H1 (cell line): ENCODE measurements at regions not wholly inside any gene's neighbourhood (a gene's known extent, or its start where the extent isn't known, plus 50 kb on each side); places are given as distances from the start of the nearest gene placed in this dataset.

Source experiments
- CTCF ChIA-PET: fragments of 300-600 bp; sonication (Branson Sonifier 250); formaldehyde crosslinking; loops from one replicate; lab custom pipeline; 2021; ENCODE audit not compliant: partially characterized antibody; lab: Charles Lee
- POLR2A ChIA-PET: fragments of 300-600 bp; sonication (Branson Sonifier 250); formaldehyde crosslinking; loops from one replicate; lab custom pipeline; 2021; ENCODE audit warnings: inconsistent platforms; ENCODE audit not compliant: partially characterized antibody; lab: Charles Lee
- DNase-seq, 2 experiments: peaks; one replicate each; pipeline versions ENCODE4 v3.0.0 to v3.0.0-alpha.2; 2010 to 2022; ENCODE audit warnings: low spot score in 2 of 2, low read depth in 1 of 2, mixed read lengths in 1 of 2
- FAIRE-seq: peaks from 2 replicates; lab custom pipeline; 2011; peaks lifted over from hg19 to GRCh38; lab: Jason Lieb, UNC
- H2AFZ ChIP-seq: 2 replicates; pipeline ENCODE4 v1.8.1; 2012; ENCODE audit warnings: low read length, inconsistent platforms
- H2AK5ac ChIP-seq: 2 replicates; pipeline ENCODE4 v1.6.1; 2013; ENCODE audit warnings: low read depth, low read length
- H2BK120ac ChIP-seq: replicated peaks from 2 replicates; pipeline ENCODE3; 2013; ENCODE audit warnings: low read depth, low read length, inconsistent platforms
- H2BK12ac ChIP-seq: 2 replicates; pipeline ENCODE4 v1.6.1; 2013; ENCODE audit warnings: low read depth, low read length
- H2BK15ac ChIP-seq: 2 replicates; pipeline ENCODE4 v1.6.1; 2013; ENCODE audit warnings: low read length
- H2BK20ac ChIP-seq: 2 replicates; pipeline ENCODE4 v1.6.1; 2013; ENCODE audit warnings: low read length
- H2BK5ac ChIP-seq: 2 replicates; pipeline ENCODE4 v1.6.1; 2013; ENCODE audit warnings: low read depth, low read length
- H3K14ac ChIP-seq: 2 replicates; pipeline ENCODE4 v1.6.1; 2013; ENCODE audit warnings: inconsistent platforms; ENCODE audit not compliant: insufficient read length
- H3K18ac ChIP-seq: 2 replicates; pipeline ENCODE4 v1.6.1; 2013; ENCODE audit warnings: low read length; ENCODE audit errors: extremely low read depth
- H3K23ac ChIP-seq: 2 replicates; pipeline ENCODE4 v1.6.1; 2013; ENCODE audit warnings: inconsistent platforms; ENCODE audit not compliant: insufficient read length
- H3K23me2 ChIP-seq: 2 replicates; pipeline ENCODE4 v1.6.1; 2013; ENCODE audit warnings: low read depth, low read length
- H3K27ac ChIP-seq: 2 replicates; pipeline ENCODE4 v1.6.1; 2011; ENCODE audit warnings: low read depth, low read length, inconsistent platforms
- H3K27me3 ChIP-seq, 4 experiments: replicated peaks in 1 of 4; 1 replicate in 1 of 4; 2 replicates in 3 of 4; pipeline versions ENCODE4 v1.6.1 to v1.8.1; 2011 to 2013; ENCODE audit warnings: low read length in 3 of 4, mild to moderate bottlenecking in 3 of 4, inconsistent platforms in 2 of 4, mixed read lengths in 2 of 4, moderate library complexity in 1 of 4; ENCODE audit not compliant: control insufficient read depth in 3 of 4, insufficient read depth in 3 of 4; ENCODE audit errors: extremely low read depth in 1 of 4
- H3K36me3 ChIP-seq, 4 experiments: 2 replicates each; pipeline versions ENCODE4 v1.6.1 to v1.8.1; 2011 to 2013; ENCODE audit warnings: mild to moderate bottlenecking in 4 of 4, low read length in 3 of 4, moderate library complexity in 2 of 4, control low read depth in 1 of 4, inconsistent platforms in 1 of 4; ENCODE audit not compliant: insufficient read depth in 4 of 4, control insufficient read depth in 2 of 4
- H3K4ac ChIP-seq: replicated peaks from 2 replicates; pipeline ENCODE3; 2013; ENCODE audit warnings: low read length, low read depth, mixed read lengths, inconsistent platforms; ENCODE audit not compliant: insufficient read length
- H3K4me1 ChIP-seq, 4 experiments: replicated peaks in 1 of 4; 1 replicate in 1 of 4; 2 replicates in 3 of 4; pipeline versions ENCODE4 v1.6.1 to v1.8.1; 2011 to 2013; ENCODE audit warnings: low read length in 3 of 4, inconsistent platforms in 2 of 4, mixed read lengths in 1 of 4; ENCODE audit not compliant: insufficient read depth in 4 of 4, control insufficient read depth in 3 of 4
- H3K4me2 ChIP-seq, 2 experiments: 2 replicates each; pipeline versions ENCODE4 v1.6.1 to v1.8.1; 2011 to 2013; ENCODE audit warnings: low read depth in 2 of 2, low read length in 2 of 2, control low read depth in 1 of 2, inconsistent platforms in 1 of 2, mild to moderate bottlenecking in 1 of 2; ENCODE audit not compliant: insufficient read depth in 1 of 2
- H3K4me3 ChIP-seq, 4 experiments: fragments of 200-600, 300-600 bp in 1 of 4; sonication (generic), shearing (Covaris generic), sonication (Bioruptor Twin) in 1 of 4; 2 replicates each; pipeline versions ENCODE4 v1.5.1 to v1.8.1; 2011 to 2016; ENCODE audit warnings: low read length in 4 of 4, low read depth in 3 of 4, control low read depth in 2 of 4, inconsistent platforms in 2 of 4, mild to moderate bottlenecking in 2 of 4, mixed read lengths in 1 of 4, moderate library complexity in 1 of 4; ENCODE audit not compliant: insufficient read depth in 2 of 4; ENCODE audit errors: extremely low read depth in 1 of 4
- H3K56ac ChIP-seq: replicated peaks from 2 replicates; pipeline ENCODE3; 2013; ENCODE audit warnings: low read depth, mild to moderate bottlenecking, mixed read lengths, low read length, inconsistent platforms; ENCODE audit not compliant: insufficient read length
- H3K79me1 ChIP-seq: 2 replicates; pipeline ENCODE4 v1.6.1; 2013; ENCODE audit warnings: low read depth, low read length, control low read depth
- H3K79me2 ChIP-seq, 2 experiments: 2 replicates each; pipeline versions ENCODE4 v1.6.1 to v1.8.1; 2012 to 2013; ENCODE audit warnings: low read length in 2 of 2, mild to moderate bottlenecking in 2 of 2, inconsistent platforms in 1 of 2; ENCODE audit not compliant: insufficient read depth in 2 of 2, control insufficient read depth in 1 of 2
- H3K9ac ChIP-seq, 4 experiments: replicated peaks in 1 of 4; 1 replicate in 1 of 4; 2 replicates in 3 of 4; pipeline versions ENCODE4 v1.6.1 to v1.8.1; 2011 to 2013; ENCODE audit warnings: low read depth in 3 of 4, low read length in 3 of 4, control low read depth in 2 of 4, mild to moderate bottlenecking in 2 of 4, moderate library complexity in 2 of 4, inconsistent platforms in 1 of 4; ENCODE audit errors: extremely low read depth in 1 of 4
- H3K9me3 ChIP-seq, 2 experiments: 2 replicates each; pipeline versions ENCODE4 v1.6.1 to v1.8.1; 2012 to 2013; ENCODE audit warnings: mild to moderate bottlenecking in 2 of 2, moderate library complexity in 2 of 2, control low read depth in 1 of 2, inconsistent platforms in 1 of 2, low read depth in 1 of 2, low read length in 1 of 2, mixed read lengths in 1 of 2; ENCODE audit not compliant: insufficient read depth in 2 of 2
- H4K20me1 ChIP-seq, 2 experiments: replicated peaks in 1 of 2; 2 replicates each; pipeline versions ENCODE3 to v1.8.1; 2011 to 2013; ENCODE audit warnings: inconsistent platforms in 2 of 2, low read length in 2 of 2, mild to moderate bottlenecking in 1 of 2; ENCODE audit not compliant: insufficient read depth in 2 of 2, control insufficient read depth in 1 of 2
- H4K5ac ChIP-seq: 2 replicates; pipeline ENCODE4 v1.6.1; 2013; ENCODE audit warnings: low read length, low read depth, mixed read lengths, inconsistent platforms; ENCODE audit not compliant: insufficient read length
- H4K8ac ChIP-seq: 2 replicates; pipeline ENCODE4 v1.8.0; 2013; ENCODE audit warnings: mild to moderate bottlenecking, moderate library complexity, low read length, inconsistent platforms; ENCODE audit not compliant: insufficient read depth; ENCODE audit errors: extremely low read depth
- H4K91ac ChIP-seq: replicated peaks from 2 replicates; pipeline ENCODE3; 2013; ENCODE audit warnings: low read length, mixed read lengths, inconsistent platforms; ENCODE audit not compliant: insufficient read length
- BACH1 ChIP-seq: IDR thresholded peaks from 2 replicates; pipeline ENCODE4 v1.6.1; 2012; ENCODE audit warnings: low read length, improper control_type of control experiment
- BRCA1 ChIP-seq: IDR thresholded peaks from 2 replicates; pipeline ENCODE4 v1.6.1; 2012; ENCODE audit warnings: low read depth, low read length, improper control_type of control experiment
- CHD1 ChIP-seq: IDR thresholded peaks from 2 replicates; pipeline ENCODE4 v1.6.1; 2012; ENCODE audit warnings: low read depth, low read length, improper control_type of control experiment
- CTBP2 ChIP-seq: IDR thresholded peaks from 2 replicates; pipeline ENCODE4 v1.7.0; 2011; ENCODE audit warnings: borderline replicate concordance, mild to moderate bottlenecking, moderate library complexity, mixed read lengths, low read length; ENCODE audit not compliant: insufficient read depth, insufficient read length
- POLR2AphosphoS5 ChIP-seq: IDR thresholded peaks from 2 replicates; pipeline ENCODE4 v1.6.1; 2011; ENCODE audit warnings: low read depth, low read length
- RBBP5 ChIP-seq: IDR thresholded peaks from 2 replicates; pipeline ENCODE4 v1.7.1; 2012; ENCODE audit warnings: low read depth, mild to moderate bottlenecking, inconsistent platforms, low read length, moderate library complexity, borderline replicate concordance
- RNF2 ChIP-seq: fragments of 200-900, 300-1000 bp; sonication (generic); IDR thresholded peaks from 2 replicates; pipeline ENCODE4 v1.7.1; 2016; ENCODE audit warnings: borderline replicate concordance, low read depth, mild to moderate bottlenecking, antibody characterized with exemption, low read length; ENCODE audit not compliant: poor library complexity, severe bottlenecking; ENCODE audit errors: missing control alignments
- SIX5 ChIP-seq: IDR thresholded peaks from 2 replicates; pipeline ENCODE4 v1.6.1; 2011; ENCODE audit warnings: mild to moderate bottlenecking, low read depth, low read length
- SP1 ChIP-seq: IDR thresholded peaks from 2 replicates; pipeline ENCODE4 v1.6.1; 2011; ENCODE audit warnings: low read depth, low read length
- SP2 ChIP-seq: IDR thresholded peaks from 2 replicates; pipeline ENCODE4 v1.6.1; 2012; ENCODE audit warnings: mild to moderate bottlenecking, low read length, inconsistent platforms
- SUZ12 ChIP-seq: fragments of 200-600 bp; sonication (generic); IDR thresholded peaks from 2 replicates; pipeline ENCODE4 v1.6.1; 2012; ENCODE audit warnings: mild to moderate bottlenecking, inconsistent platforms, low read length, moderate library complexity, mixed read lengths
- TF ChIP-seq, protein P1 (sequence below): IDR thresholded peaks from 2 replicates; pipeline ENCODE4 v1.6.1; 2012; ENCODE audit warnings: low read length, inconsistent platforms

DNA sequence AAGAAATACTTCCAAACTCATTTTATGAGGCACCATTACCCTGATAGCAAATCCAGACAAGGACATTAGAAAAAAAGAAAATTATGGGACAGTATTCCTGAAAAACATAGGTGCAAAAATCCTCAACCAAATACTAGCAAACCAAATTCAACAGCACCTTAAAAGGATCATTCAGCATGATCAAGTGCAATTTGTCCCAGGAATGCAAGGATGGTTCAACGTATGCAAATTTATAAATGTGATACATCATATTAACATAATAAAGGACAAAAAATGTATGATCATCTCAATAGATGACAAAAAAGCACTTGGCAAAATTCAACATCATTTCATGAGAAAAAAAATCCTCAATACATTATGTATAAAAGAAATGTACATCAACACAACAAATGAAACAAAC, 162.9 kb downstream of the DUSP6 start (continued):
- TF ChIP-seq RNF2 (no peak), BACH1 (no peak)
- TF ChIP-seq, all 59 proteins: peak for 0

DNA sequence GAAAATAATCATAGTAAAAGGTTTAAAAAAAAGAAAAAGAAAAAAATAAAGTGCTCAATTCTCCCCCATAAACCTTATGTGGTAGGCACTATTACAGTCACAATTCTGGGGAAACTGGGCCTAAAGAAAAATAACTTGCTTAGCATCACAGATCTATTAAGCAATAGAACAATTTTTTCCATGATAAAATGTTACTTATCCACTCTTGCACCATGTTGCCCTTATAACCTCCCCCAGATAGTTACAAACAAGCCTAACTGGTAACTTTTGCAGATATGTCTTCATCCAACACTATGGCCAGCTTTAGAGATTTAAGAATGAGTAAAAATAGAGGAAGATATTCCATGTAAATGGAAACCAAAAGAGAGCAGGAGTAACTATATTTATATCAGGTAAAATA, 164.8 kb downstream of the DUSP6 start:
- CTCF ChIA-PET = no interaction called here
- Histone ChIP-seq H2BK120ac (no peak overlapping the region), H4K8ac (no peak overlapping the region)
- TF ChIP-seq BRCA1 (no peak), POLR2AphosphoS5 (no peak), CTBP2 (no peak), CHD1 (no peak), SUZ12 (no peak), RBBP5 (no peak), SIX5 (no peak), SP1 (no peak), SP2 (no peak)
- TF ChIP-seq, protein P1, sequence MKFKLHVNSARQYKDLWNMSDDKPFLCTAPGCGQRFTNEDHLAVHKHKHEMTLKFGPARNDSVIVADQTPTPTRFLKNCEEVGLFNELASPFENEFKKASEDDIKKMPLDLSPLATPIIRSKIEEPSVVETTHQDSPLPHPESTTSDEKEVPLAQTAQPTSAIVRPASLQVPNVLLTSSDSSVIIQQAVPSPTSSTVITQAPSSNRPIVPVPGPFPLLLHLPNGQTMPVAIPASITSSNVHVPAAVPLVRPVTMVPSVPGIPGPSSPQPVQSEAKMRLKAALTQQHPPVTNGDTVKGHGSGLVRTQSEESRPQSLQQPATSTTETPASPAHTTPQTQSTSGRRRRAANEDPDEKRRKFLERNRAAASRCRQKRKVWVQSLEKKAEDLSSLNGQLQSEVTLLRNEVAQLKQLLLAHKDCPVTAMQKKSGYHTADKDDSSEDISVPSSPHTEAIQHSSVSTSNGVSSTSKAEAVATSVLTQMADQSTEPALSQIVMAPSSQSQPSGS = no peak

More for the DNA sequence above, 164.8 kb downstream of the DUSP6 start:
- no peak overlapping the region for H2AK5ac ChIP-seq
- no peak overlapping the region for H3K18ac ChIP-seq
- H2BK5ac ChIP-seq = no peak overlapping the region
- H3K4me3 ChIP-seq = no peak overlapping the region
- no peaks in the 10 kb centered on the region for H3K36me3 ChIP-seq
- FAIRE-seq = no peak
- POLR2A ChIA-PET = no interaction called here
- H3K56ac ChIP-seq = no peak overlapping the region
- H3K27me3 ChIP-seq = no peaks in the 10 kb centered on the region
- no peak overlapping the region for H4K5ac ChIP-seq
- no peak overlapping the region for H3K4ac ChIP-seq
- no peak overlapping the region for H2BK15ac ChIP-seq
- no peak overlapping the region for H3K4me2 ChIP-seq
- H2BK12ac ChIP-seq = no peak overlapping the region
- H3K9me3 ChIP-seq = no peaks in the 10 kb centered on the region
- no peak overlapping the region for H3K23ac ChIP-seq
- no peak for DNase-seq
- H3K9ac ChIP-seq = no peak overlapping the region
- H3K4me1 ChIP-seq = no peaks in the 10 kb centered on the region
- H4K20me1 ChIP-seq = no peaks in the 10 kb centered on the region
- H2BK20ac ChIP-seq = no peak overlapping the region
- H3K14ac ChIP-seq = no peak overlapping the region
- no peaks in the 10 kb centered on the region for H3K79me1 ChIP-seq
- no peak overlapping the region for H2AFZ ChIP-seq
- H3K27ac ChIP-seq = no peak overlapping the region
- no peaks in the 10 kb centered on the region for H3K23me2 ChIP-seq
- no peaks in the 10 kb centered on the region for H3K79me2 ChIP-seq
- no peak overlapping the region for H4K91ac ChIP-seq
